Peyer's patch (tissue), 4 donors: ENCODE measurements at regions not wholly inside any gene's neighbourhood (a gene's known extent, or its start where the extent isn't known, plus 50 kb on each side); places are given as distances from the start of the nearest gene placed in this dataset.

Experiments
- POLR2A ChIP-seq, 2 donors: fragments of 450-650 bp; IDR thresholded peaks; one replicate each; pipeline ENCODE4 v1.5.1; 2017; ENCODE audit warnings: antibody characterized with exemption in 2 of 2, mild to moderate bottlenecking in 2 of 2, moderate library complexity in 2 of 2
- TF ChIP-seq, protein P1 (sequence below), 6 experiments: fragments of 450-650 bp in 4 of 6; fragments of 200-600 bp in 2 of 6; sonication (generic) in 1 of 6; IDR thresholded peaks; one replicate each; pipeline ENCODE4 v1.5.1; 2017 to 2019; ENCODE audit warnings: antibody characterized with exemption in 6 of 6, mild to moderate bottlenecking in 3 of 6, moderate library complexity in 1 of 6

DNA sequence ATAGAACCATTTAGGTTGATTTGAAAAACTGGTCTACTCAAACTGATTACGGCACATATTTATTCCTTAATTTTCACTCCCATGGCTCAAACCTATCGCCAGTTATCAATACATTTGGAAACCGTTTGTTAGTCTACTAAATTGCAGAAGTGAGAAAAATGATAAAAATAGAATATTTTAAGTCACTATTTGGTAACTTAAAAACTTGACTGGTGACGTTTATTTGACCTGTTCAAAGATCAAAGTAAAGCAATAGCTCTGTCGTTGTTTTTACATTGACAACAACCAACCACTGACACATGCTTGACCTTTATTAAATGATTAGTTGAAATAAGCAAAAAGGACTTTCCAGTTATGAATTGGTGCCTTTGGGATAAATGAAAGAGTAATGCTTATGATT lies 402.9 kb upstream of the MAP3K7 start:
- TF ChIP-seq POLR2A (IDR thresholded peaks at IDR 0.05), result no peak
- TF ChIP-seq, protein P1, sequence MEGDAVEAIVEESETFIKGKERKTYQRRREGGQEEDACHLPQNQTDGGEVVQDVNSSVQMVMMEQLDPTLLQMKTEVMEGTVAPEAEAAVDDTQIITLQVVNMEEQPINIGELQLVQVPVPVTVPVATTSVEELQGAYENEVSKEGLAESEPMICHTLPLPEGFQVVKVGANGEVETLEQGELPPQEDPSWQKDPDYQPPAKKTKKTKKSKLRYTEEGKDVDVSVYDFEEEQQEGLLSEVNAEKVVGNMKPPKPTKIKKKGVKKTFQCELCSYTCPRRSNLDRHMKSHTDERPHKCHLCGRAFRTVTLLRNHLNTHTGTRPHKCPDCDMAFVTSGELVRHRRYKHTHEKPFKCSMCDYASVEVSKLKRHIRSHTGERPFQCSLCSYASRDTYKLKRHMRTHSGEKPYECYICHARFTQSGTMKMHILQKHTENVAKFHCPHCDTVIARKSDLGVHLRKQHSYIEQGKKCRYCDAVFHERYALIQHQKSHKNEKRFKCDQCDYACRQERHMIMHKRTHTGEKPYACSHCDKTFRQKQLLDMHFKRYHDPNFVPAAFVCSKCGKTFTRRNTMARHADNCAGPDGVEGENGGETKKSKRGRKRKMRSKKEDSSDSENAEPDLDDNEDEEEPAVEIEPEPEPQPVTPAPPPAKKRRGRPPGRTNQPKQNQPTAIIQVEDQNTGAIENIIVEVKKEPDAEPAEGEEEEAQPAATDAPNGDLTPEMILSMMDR (IDR thresholded peaks at IDR 0.05), result no peak
